ENCODE measurements at regions not wholly inside any gene's neighbourhood (a gene's known extent, or its start where the extent isn't known, plus 50 kb on each side); places are given as distances from the start of the nearest gene placed in this dataset.

DNA sequence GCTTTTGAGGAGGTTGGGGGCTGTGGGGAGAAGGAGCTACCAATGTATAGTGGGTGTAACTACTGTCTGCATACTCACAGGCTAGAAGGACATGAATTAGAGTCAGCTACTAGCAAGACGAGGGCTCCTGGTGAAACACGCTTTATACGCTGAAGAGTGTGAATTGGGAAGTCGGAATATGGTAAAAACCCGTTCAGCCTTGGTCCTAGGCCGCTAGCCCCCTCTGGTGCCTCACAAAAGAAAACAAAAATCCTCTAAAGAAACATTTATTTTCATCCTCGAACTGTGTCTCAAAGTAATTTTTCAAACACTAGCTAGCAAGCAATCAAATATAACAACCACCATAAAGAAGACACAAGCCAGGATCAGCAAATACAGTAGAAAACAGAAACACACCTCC lies 338.1 kb upstream of the SEMA3C start:
- TF ChIP-seq, protein P1, sequence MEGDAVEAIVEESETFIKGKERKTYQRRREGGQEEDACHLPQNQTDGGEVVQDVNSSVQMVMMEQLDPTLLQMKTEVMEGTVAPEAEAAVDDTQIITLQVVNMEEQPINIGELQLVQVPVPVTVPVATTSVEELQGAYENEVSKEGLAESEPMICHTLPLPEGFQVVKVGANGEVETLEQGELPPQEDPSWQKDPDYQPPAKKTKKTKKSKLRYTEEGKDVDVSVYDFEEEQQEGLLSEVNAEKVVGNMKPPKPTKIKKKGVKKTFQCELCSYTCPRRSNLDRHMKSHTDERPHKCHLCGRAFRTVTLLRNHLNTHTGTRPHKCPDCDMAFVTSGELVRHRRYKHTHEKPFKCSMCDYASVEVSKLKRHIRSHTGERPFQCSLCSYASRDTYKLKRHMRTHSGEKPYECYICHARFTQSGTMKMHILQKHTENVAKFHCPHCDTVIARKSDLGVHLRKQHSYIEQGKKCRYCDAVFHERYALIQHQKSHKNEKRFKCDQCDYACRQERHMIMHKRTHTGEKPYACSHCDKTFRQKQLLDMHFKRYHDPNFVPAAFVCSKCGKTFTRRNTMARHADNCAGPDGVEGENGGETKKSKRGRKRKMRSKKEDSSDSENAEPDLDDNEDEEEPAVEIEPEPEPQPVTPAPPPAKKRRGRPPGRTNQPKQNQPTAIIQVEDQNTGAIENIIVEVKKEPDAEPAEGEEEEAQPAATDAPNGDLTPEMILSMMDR (conservative IDR thresholded peaks at IDR 0.05; ENCODE audit: low read length): no peak
- TF ChIP-seq EZH2phosphoT487 (IDR thresholded peaks at IDR 0.05; ENCODE audit: borderline replicate concordance): no peak
